H9 (cell line): ENCODE measurements at regions not wholly inside any gene's neighbourhood (a gene's known extent, or its start where the extent isn't known, plus 50 kb on each side); places are given as distances from the start of the nearest gene placed in this dataset.

ENCODE experiments used
- DNase-seq: peaks from one replicate; pipeline ENCODE4 v3.0.0-alpha.2; 2017
- H2AFZ ChIP-seq: one replicate; pipeline ENCODE4 v1.6.1; 2013; ENCODE audit warnings: mild to moderate bottlenecking, low read length, control low read depth, moderate library complexity
- H2AK5ac ChIP-seq: 2 replicates; pipeline ENCODE4 v1.6.1; 2013; ENCODE audit warnings: low read length, control low read depth, mixed read lengths; ENCODE audit not compliant: insufficient read length
- H2BK120ac ChIP-seq: one replicate; pipeline ENCODE4 v1.6.1; 2013; ENCODE audit warnings: low read depth, mild to moderate bottlenecking, low read length, control low read depth, inconsistent platforms; ENCODE audit not compliant: poor library complexity, severe bottlenecking
- H2BK12ac ChIP-seq: 2 replicates; pipeline ENCODE4 v1.6.1; 2013; ENCODE audit warnings: low read length, control low read depth, mixed read lengths, low read depth; ENCODE audit not compliant: insufficient read length
- H2BK15ac ChIP-seq: 2 replicates; pipeline ENCODE4 v1.6.1; 2013; ENCODE audit warnings: low read depth, low read length, control low read depth
- H2BK20ac ChIP-seq: one replicate; pipeline ENCODE4 v1.6.1; 2013; ENCODE audit warnings: low read depth, mild to moderate bottlenecking, low read length, control low read depth, inconsistent platforms; ENCODE audit not compliant: poor library complexity, severe bottlenecking
- H2BK5ac ChIP-seq: 2 replicates; pipeline ENCODE4 v1.6.1; 2013; ENCODE audit warnings: low read length, control low read depth, mixed read lengths; ENCODE audit not compliant: insufficient read length
- H3K14ac ChIP-seq: 2 replicates; pipeline ENCODE4 v1.6.1; 2013; ENCODE audit warnings: low read length, control low read depth; ENCODE audit not compliant: insufficient read depth
- H3K18ac ChIP-seq: 2 replicates; pipeline ENCODE4 v1.6.1; 2013; ENCODE audit warnings: low read depth, mild to moderate bottlenecking, mixed read lengths, low read length, control low read depth; ENCODE audit not compliant: insufficient read length
- H3K23ac ChIP-seq: 2 replicates; pipeline ENCODE4 v1.6.1; 2013; ENCODE audit warnings: low read length, control low read depth, mixed read lengths, low read depth; ENCODE audit not compliant: insufficient read length
- H3K23me2 ChIP-seq: 2 replicates; pipeline ENCODE4 v1.6.1; 2013; ENCODE audit warnings: low read depth, mild to moderate bottlenecking, mixed read lengths, low read length, control low read depth; ENCODE audit not compliant: insufficient read length, poor library complexity, severe bottlenecking
- H3K27ac ChIP-seq: 2 replicates; pipeline ENCODE4 v1.5.1; 2013; ENCODE audit warnings: low read length, control low read depth, mixed read lengths, low read depth; ENCODE audit not compliant: insufficient read length
- H3K27me3 ChIP-seq: 2 replicates; pipeline ENCODE4 v1.6.1; 2013; ENCODE audit warnings: low read length, control low read depth, inconsistent platforms; ENCODE audit not compliant: insufficient read depth
- H3K4ac ChIP-seq: 2 replicates; pipeline ENCODE4 v1.6.1; 2013; ENCODE audit warnings: low read depth, mild to moderate bottlenecking, control low read depth, inconsistent platforms, low read length, moderate library complexity
- H3K4me1 ChIP-seq: 2 replicates; pipeline ENCODE4 v1.6.1; 2013; ENCODE audit warnings: low read length, control low read depth, inconsistent platforms; ENCODE audit not compliant: insufficient read depth
- H3K4me2 ChIP-seq: 2 replicates; pipeline ENCODE4 v1.6.1; 2013; ENCODE audit warnings: low read length, control low read depth, mixed read lengths; ENCODE audit not compliant: insufficient read length, insufficient read depth
- H3K56ac ChIP-seq: 2 replicates; pipeline ENCODE4 v1.6.1; 2013; ENCODE audit warnings: low read depth, mild to moderate bottlenecking, mixed read lengths, low read length, control low read depth; ENCODE audit not compliant: insufficient read length
- H3K79me1 ChIP-seq: 2 replicates; pipeline ENCODE4 v1.6.1; 2013; ENCODE audit warnings: low read depth, mild to moderate bottlenecking, moderate library complexity, low read length, control low read depth, inconsistent platforms; ENCODE audit not compliant: insufficient read depth, poor library complexity, severe bottlenecking
- H3K79me2 ChIP-seq: 2 replicates; pipeline ENCODE4 v1.6.1; 2013; ENCODE audit warnings: low read length, control low read depth, inconsistent platforms; ENCODE audit not compliant: insufficient read depth
- H3K9ac ChIP-seq: 2 replicates; pipeline ENCODE4 v1.6.1; 2013; ENCODE audit warnings: low read length, control low read depth, mixed read lengths; ENCODE audit not compliant: insufficient read length; ENCODE audit errors: extremely low read depth
- H3K9me3 ChIP-seq: one replicate; pipeline ENCODE4 v1.6.1; 2013; ENCODE audit warnings: low read depth, low read length, inconsistent platforms; ENCODE audit not compliant: control insufficient read depth
- H3T11ph ChIP-seq: one replicate; pipeline ENCODE4 v1.6.1; 2013; ENCODE audit warnings: mild to moderate bottlenecking, low read length, control low read depth, inconsistent platforms
- H4K20me1 ChIP-seq: one replicate; pipeline ENCODE4 v1.6.1; 2013; ENCODE audit not compliant: control insufficient read depth, insufficient read length, insufficient read depth
- H4K5ac ChIP-seq: 2 replicates; pipeline ENCODE4 v1.6.1; 2013; ENCODE audit warnings: low read depth, mild to moderate bottlenecking, mixed read lengths, low read length, control low read depth; ENCODE audit not compliant: insufficient read length
- H4K8ac ChIP-seq: replicated peaks from 2 replicates; pipeline ENCODE4 v1.6.1; 2013; ENCODE audit warnings: low read length, control low read depth, mixed read lengths, low read depth; ENCODE audit not compliant: insufficient read length
- H4K91ac ChIP-seq: 2 replicates; pipeline ENCODE4 v1.6.1; 2013; ENCODE audit warnings: low read depth, mild to moderate bottlenecking, moderate library complexity, mixed read lengths, low read length, control low read depth; ENCODE audit not compliant: insufficient read length
- H3K27ac Mint-ChIP-seq, 3 experiments: 2 replicates in 2 of 3; 3 replicates in 1 of 3; pipeline ENCODE4 v1.8.0; 2020 to 2021; ENCODE audit warnings: mixed read lengths in 3 of 3, mild to moderate bottlenecking in 1 of 3, moderate library complexity in 1 of 3
- H3K27me3 Mint-ChIP-seq: 2 replicates; pipeline ENCODE4 v1.8.0; 2021; ENCODE audit warnings: low read depth, mild to moderate bottlenecking, moderate library complexity, mixed read lengths
- H3K36me3 Mint-ChIP-seq, 3 experiments: 2 replicates in 2 of 3; 3 replicates in 1 of 3; pipeline ENCODE4 v1.8.0; 2020 to 2021; ENCODE audit warnings: low read depth in 3 of 3, mixed read lengths in 3 of 3; ENCODE audit not compliant: insufficient read depth in 1 of 3
- H3K4me1 Mint-ChIP-seq, 2 experiments: 2 replicates each; pipeline ENCODE4 v1.8.0; 2020; ENCODE audit warnings: mixed read lengths in 2 of 2
- H3K4me3 Mint-ChIP-seq, 2 experiments: 2 replicates in 1 of 2; 3 replicates in 1 of 2; pipeline ENCODE4 v1.8.0; 2020 to 2021; ENCODE audit warnings: mild to moderate bottlenecking in 2 of 2, mixed read lengths in 2 of 2, moderate library complexity in 1 of 2
- H3K9me3 Mint-ChIP-seq, 2 experiments: 2 replicates in 1 of 2; 3 replicates in 1 of 2; pipeline ENCODE4 v1.8.0; 2020; ENCODE audit warnings: mild to moderate bottlenecking in 2 of 2, mixed read lengths in 2 of 2, moderate library complexity in 1 of 2
- CTCF ChIP-seq: fragments of 200-600 bp; sonication (generic); conservative IDR thresholded peaks from 3 replicates; pipeline ENCODE4 v1.8.0; 2021; ENCODE audit warnings: antibody characterized with exemption, mild to moderate bottlenecking
- WGBS: extraction: QIAGEN DNeasy Blood & Tissue Kit; methylation state at CpG from one replicate; pipeline ENCODE4 v1.1.7; 2013; ENCODE audit warnings: missing lambda C conversion rate, low lambda C conversion rate, mixed read lengths; ENCODE audit not compliant: insufficient read length; ENCODE audit errors: extremely low coverage; 5-methylcytosine and 5-hydroxymethylcytosine counted together

DNA sequence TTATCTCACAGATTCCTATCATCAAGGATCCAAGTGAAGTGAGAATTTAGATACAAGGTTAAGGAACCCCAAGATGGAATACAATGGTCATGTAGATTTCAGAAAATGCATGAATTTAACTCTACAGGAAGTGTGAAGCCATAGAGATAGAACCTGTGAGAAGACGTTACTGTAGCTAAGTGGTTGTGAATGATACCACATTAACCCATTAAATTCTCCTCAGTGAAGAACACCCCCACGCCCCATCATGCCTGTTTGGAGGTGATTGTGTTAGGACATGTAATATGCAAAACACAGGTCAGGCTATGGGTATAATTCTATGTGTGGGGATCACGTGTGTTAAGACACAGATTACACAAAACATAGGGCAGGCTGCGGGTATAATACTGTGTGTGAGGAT is 1166.7 kb downstream of the EFNB2 start:
- Histone ChIP-seq H4K5ac (no peak overlapping the region), H3T11ph (no peak overlapping the region), H4K91ac (no peak overlapping the region), H3K9me3 (no peaks in the 10 kb centered on the region), H3K4ac (no peak overlapping the region), H2BK120ac (no peak overlapping the region), H4K8ac (no peak overlapping the region), H3K23me2 (no peaks in the 10 kb centered on the region), H3K18ac (no peak overlapping the region), H3K4me1 (no peaks in the 10 kb centered on the region), H3K23ac (no peak overlapping the region), H3K4me2 (no peak overlapping the region), H3K79me1 (no peaks in the 10 kb centered on the region), H3K27me3 (no peaks in the 10 kb centered on the region), H3K56ac (no peak overlapping the region), H2AK5ac (no peak overlapping the region), H3K14ac (no peak overlapping the region), H2AFZ (no peak overlapping the region), H4K20me1 (no peaks in the 10 kb centered on the region), H3K9ac (no peak overlapping the region), H3K27ac (no peak overlapping the region), H2BK5ac (no peak overlapping the region), H3K79me2 (no peaks in the 10 kb centered on the region), H2BK12ac (no peak overlapping the region), H2BK15ac (no peak overlapping the region), H2BK20ac (no peak overlapping the region)
- Mint-ChIP-seq H3K36me3 (peaks cover 1 to 7% (median 3%) of the 10 kb centered on the region in 3 experiments; a peak in 4 of 7 replicates), H3K27ac (no peak overlapping the region), H3K27me3 (no peaks in the 10 kb centered on the region), H3K4me1 (peaks cover 2 to 5% of the 10 kb centered on the region in 2 experiments), H3K9me3 (peaks cover 0 to 8% of the 10 kb centered on the region in 2 experiments; a peak in 3 of 5 replicates), H3K4me3 (no peak overlapping the region)
- no CpG with 5 or more reads among the region's 4 CpGs for WGBS
- DNase-seq: no peak
- TF ChIP-seq CTCF: no peak
